T-helper 17 cell (primary cell): ENCODE measurements at regions not wholly inside any gene's neighbourhood (a gene's known extent, or its start where the extent isn't known, plus 50 kb on each side); places are given as distances from the start of the nearest gene placed in this dataset.

Source experiments
- ATAC-seq: fragments of 150-1000 bp; cut with Tn5 transposase; 2 replicates; pipeline ENCODE4 v1.10.0; 2021; ENCODE audit warnings: mild to moderate bottlenecking, moderate library complexity
- DNase-seq, 3 donors: peaks; one replicate each; pipeline versions ENCODE4 v3.0.0 to v3.0.0-alpha.2; 2020 to 2021
- H3K9me3 ChIP-seq: one replicate; pipeline ENCODE4 v1.7.0; 2013; ENCODE audit warnings: low read length, mild to moderate bottlenecking; ENCODE audit not compliant: control insufficient read depth, poor library complexity, severe bottlenecking
- H3K27ac Mint-ChIP-seq: one replicate; pipeline ENCODE4 v1.8.0; 2022; ENCODE audit warnings: mild to moderate bottlenecking, moderate library complexity, mixed read lengths
- H3K27me3 Mint-ChIP-seq: one replicate; pipeline ENCODE4 v1.8.0; 2022; ENCODE audit warnings: mixed read lengths
- H3K36me3 Mint-ChIP-seq: one replicate; pipeline ENCODE4 v1.8.0; 2022; ENCODE audit warnings: low read depth, mixed read lengths
- H3K4me1 Mint-ChIP-seq: one replicate; pipeline ENCODE4 v1.8.0; 2022; ENCODE audit warnings: mild to moderate bottlenecking, mixed read lengths
- H3K4me3 Mint-ChIP-seq: one replicate; pipeline ENCODE4 v1.8.0; 2022; ENCODE audit warnings: mild to moderate bottlenecking, moderate library complexity, mixed read lengths

DNA sequence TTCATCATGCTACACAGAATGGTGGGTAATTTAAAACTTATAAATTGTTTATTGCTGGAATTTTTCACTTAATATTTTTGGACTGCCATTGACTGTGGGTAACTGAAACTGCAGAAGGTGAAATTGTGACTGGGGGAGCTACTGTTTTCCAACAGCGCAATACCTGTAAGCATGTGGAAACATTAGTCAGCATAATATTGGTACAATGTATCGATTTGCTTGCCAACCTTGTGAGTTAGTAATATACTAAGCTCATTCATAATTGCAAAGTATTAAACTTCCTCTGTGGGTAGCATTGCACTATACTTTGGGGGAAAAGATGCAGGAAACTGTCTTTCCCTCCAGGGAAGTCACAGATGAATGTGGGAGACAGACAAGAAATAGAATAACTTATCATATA is 766.5 kb downstream of the HDGFL1 start:
- Mint-ChIP-seq H3K27ac (no peak overlapping the region), H3K4me1 (no peaks in the 10 kb centered on the region), H3K36me3 (no peaks in the 10 kb centered on the region), H3K27me3 (no peaks in the 10 kb centered on the region), H3K4me3 (no peak overlapping the region)
- no peaks in the 10 kb centered on the region for H3K9me3 ChIP-seq
- DNase-seq (no peak), ATAC-seq (no peak)

DNA sequence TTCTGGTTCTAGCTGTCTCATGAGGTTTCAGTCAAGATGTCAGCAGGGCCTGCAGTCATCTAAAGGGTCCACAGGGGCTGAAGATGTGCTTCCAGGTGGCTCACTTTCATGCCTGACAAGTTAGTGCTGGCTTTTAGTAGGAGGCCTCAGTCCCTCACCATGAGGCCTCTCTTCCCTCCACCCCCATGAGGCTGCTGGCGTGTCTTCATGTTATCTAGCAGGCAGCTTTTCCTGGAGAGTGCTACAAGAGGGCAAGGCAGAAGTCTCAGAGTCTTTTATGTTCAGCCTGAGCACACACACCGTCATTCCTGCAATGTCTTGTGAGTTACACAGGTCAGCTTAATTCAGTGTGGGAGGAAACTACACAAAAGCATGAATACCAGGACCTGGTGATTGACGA is 769.9 kb downstream of the HDGFL1 start:
- Mint-ChIP-seq H3K4me3 (no peak overlapping the region), H3K27me3 (no peaks in the 10 kb centered on the region), H3K4me1 (no peaks in the 10 kb centered on the region), H3K27ac (no peak overlapping the region), H3K36me3 (no peaks in the 10 kb centered on the region)
- H3K9me3 ChIP-seq, result no peaks in the 10 kb centered on the region
- DNase-seq (no peak), ATAC-seq (no peak)

DNA sequence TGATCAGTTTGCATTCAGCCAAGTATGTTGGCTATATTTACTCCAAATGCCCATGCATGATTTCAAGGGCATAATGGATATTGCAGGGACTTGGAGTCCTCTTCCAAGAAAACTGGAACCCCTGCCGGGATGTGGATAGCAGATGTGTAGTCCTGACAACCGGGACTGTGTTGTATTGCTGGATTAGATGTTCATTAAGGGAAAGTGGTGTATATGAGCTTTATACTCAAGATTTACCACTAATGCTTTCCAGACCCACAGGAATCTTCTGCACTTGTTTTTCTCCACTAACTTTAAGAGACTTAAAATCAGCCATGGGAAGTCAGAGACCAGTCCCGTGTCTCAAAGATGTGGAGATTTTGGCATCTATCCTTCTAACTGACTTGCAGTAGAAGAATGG is 770.9 kb downstream of the HDGFL1 start:
- H3K9me3 ChIP-seq, result no peaks in the 10 kb centered on the region
- Mint-ChIP-seq H3K36me3 (no peaks in the 10 kb centered on the region), H3K27me3 (no peaks in the 10 kb centered on the region), H3K4me3 (no peak overlapping the region), H3K27ac (no peak overlapping the region), H3K4me1 (no peaks in the 10 kb centered on the region)
- ATAC-seq, result no peak
- DNase-seq, result no peak

DNA sequence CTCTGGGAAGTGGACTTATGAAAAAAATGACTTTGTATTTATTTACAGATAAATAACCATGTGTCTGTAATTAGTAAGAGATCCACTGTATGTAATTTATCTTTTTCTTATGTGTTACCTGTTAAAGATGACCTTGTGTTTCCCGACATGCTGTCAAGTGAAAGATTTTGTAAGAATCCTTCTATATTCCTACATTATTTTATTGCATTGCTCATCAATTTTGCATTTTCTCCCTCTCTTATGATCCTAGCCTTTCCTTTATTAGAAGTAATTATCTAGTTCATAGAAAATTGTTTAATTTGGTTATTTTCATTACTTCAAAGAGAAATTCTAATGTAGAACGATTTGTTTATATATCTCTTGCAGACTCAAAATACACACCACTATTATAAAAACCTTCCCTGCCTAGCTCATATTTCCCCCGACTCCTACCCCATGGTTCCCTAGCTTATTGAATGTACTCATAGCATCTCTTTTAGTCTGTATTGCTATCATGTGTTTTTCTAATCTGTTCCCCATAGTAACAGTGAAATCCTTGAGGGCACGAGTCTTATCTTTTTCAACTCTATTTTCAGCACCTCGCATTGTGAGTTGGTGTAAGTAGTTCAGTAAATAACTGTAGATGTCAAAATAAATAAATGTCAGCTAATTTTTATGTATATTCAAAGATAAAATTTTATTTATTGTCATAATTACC is 774.4 kb downstream of the HDGFL1 start:
- H3K9me3 ChIP-seq, result no peaks in the 10 kb centered on the region
- DNase-seq, result no peak
- Mint-ChIP-seq H3K4me1 (no peaks in the 10 kb centered on the region), H3K4me3 (no peak overlapping the region), H3K27ac (no peak overlapping the region), H3K27me3 (no peaks in the 10 kb centered on the region), H3K36me3 (no peaks in the 10 kb centered on the region)
- ATAC-seq, result no peak

DNA sequence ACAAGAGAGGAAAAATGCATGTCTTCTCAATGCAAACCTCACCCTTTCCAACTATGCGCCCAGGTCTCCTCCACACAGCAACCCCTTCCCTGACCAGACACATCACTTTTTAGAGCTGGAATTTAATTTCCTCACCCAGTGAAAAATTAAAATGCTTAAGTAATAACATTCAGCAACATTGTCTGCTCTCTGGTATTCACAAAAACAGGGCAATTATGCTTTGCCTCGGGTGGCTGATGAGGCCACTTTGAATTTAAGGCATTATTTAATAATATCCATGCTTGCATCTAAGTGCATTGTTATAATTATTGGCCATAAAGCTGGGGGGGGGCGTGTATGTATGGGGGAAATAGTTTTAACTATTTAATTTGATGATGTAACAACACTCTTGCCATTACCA is 777.8 kb upstream of the NRSN1 start:
- H3K4me3 Mint-ChIP-seq, result no peak overlapping the region
- H3K4me1 Mint-ChIP-seq, result no peaks in the 10 kb centered on the region
- no peak for DNase-seq
- ATAC-seq, result no peak
- no peak overlapping the region for H3K27ac Mint-ChIP-seq
- H3K9me3 ChIP-seq, result no peaks in the 10 kb centered on the region
- no peaks in the 10 kb centered on the region for H3K27me3 Mint-ChIP-seq
- no peaks in the 10 kb centered on the region for H3K36me3 Mint-ChIP-seq

DNA sequence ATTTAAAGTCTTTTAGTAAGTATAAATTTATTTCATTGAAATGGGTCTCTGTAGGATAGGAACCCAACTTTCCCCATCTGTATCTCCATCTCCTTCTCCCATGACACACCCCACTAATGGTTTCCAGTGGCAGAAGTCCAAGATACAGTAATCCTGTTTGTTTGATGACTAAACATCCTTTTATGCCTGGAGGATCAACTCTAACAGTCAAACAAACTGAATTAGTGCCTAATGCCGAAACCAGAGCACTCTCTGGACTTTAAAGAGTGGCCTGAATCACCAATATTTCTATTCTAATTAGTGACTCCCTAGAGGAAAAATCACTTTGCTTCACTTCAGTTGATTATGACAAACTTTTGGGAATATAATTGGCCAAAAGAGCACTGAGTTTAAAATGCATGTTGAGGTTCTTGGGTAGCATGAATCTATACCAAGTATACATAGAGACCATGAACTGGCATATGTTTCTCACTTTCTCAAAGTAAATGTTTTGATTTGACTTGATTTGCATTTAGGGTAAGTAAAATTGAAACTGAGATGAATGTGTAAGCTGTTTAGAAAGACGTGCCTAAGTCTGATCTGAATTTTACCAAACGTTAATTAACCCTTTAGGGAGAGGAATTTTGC is 776.4 kb upstream of the NRSN1 start:
- ATAC-seq, result no peak

DNA sequence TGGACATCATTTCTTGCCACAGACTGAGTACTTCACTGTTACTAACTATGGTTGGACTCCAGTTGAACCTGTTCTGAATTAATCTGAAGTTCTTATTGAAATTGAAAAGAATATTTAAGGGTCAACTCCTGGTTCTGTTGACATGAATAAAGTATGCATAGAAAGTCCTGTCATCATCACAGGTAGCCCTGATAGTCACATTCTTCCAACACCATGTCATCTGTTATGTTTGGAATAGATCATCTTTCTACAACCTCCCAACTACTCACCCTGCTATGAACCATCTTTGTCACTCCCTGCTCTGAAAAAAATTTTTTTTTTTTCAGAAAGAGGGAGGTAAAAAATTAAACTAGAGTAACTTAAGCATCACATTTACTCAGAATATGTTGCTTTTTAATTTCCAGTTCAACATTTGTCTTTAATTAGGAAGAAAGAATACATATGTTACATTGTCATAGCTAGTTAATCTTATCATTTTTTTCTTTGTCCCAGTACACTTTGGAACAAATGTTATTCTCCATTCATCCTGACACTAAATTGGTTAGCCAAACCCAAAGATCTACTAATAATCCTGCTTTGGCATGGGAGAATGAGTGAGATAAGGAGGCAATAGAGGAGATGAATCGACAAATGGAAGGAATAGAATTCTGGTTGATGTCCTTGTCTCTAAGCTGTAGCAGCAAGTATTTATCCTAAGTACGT is 775.1 kb upstream of the NRSN1 start:
- ATAC-seq (no peak), DNase-seq (no peak)
- H3K36me3 Mint-ChIP-seq, result no peaks in the 10 kb centered on the region
- no peaks in the 10 kb centered on the region for H3K9me3 ChIP-seq
- H3K4me1 Mint-ChIP-seq, result no peaks in the 10 kb centered on the region
- no peak overlapping the region for H3K27ac Mint-ChIP-seq
- no peaks in the 10 kb centered on the region for H3K27me3 Mint-ChIP-seq
- no peak overlapping the region for H3K4me3 Mint-ChIP-seq

More for the DNA sequence above, 776.4 kb upstream of the NRSN1 start:
- Mint-ChIP-seq H3K27ac (no peak overlapping the region), H3K4me1 (no peaks in the 10 kb centered on the region), H3K27me3 (no peaks in the 10 kb centered on the region), H3K4me3 (no peak overlapping the region), H3K36me3 (no peaks in the 10 kb centered on the region)
- DNase-seq, result no peak
- no peaks in the 10 kb centered on the region for H3K9me3 ChIP-seq

DNA sequence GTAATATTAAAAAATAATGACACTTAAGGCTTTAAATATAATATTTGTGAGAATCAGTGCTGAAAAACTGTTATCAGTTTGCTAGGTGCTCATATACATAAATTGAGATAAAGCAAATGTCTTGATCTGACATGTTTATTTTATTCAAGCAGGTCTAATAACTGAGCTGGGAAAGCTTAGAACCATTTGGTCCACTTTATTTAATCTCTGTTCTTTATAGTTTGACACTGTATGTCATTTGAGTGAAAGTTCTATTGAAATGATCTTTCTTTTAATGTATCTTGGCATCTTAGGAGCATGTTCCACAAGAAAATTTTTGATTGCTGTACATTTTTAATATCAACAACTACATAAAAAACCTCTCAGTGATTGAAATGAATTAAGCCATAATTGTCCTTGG is 772.0 kb upstream of the NRSN1 start:
- H3K27me3 Mint-ChIP-seq, result no peaks in the 10 kb centered on the region
- DNase-seq (no peak), ATAC-seq (no peak)
- H3K9me3 ChIP-seq, result no peaks in the 10 kb centered on the region
- no peak overlapping the region for H3K27ac Mint-ChIP-seq
- H3K36me3 Mint-ChIP-seq, result no peaks in the 10 kb centered on the region
- H3K4me1 Mint-ChIP-seq, result no peaks in the 10 kb centered on the region
- no peak overlapping the region for H3K4me3 Mint-ChIP-seq

DNA sequence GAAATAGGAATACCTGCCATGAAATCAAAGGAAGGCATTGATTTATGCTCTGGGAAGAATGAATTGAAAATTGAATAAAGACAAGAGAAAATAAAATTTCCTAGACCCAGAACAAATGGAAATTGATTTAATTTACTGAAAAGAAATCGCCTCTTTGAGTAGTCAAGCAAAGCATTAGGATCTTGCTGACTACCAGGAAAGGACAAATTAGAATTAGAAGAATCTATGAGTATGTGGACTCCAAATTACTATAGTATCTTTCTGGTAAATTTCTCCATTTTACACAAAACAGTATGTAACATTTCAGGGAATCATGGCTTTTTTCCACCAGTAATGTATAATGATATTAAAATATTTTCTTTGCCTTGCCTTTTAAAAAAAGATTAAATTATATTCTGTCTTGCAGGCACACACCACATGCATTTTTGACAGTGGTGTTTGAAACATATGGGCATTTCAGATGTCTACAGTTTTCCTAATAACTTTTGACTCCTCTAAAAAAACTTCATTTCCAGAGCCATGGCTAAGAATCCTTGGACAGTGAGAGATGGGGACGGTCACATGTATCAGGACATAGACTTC is 768.7 kb upstream of the NRSN1 start:
- Mint-ChIP-seq H3K4me1 (no peaks in the 10 kb centered on the region), H3K27ac (no peak overlapping the region), H3K4me3 (no peak overlapping the region), H3K36me3 (no peaks in the 10 kb centered on the region), H3K27me3 (no peaks in the 10 kb centered on the region)
- H3K9me3 ChIP-seq, result no peaks in the 10 kb centered on the region
- ATAC-seq, result no peak
- DNase-seq, result no peak

DNA sequence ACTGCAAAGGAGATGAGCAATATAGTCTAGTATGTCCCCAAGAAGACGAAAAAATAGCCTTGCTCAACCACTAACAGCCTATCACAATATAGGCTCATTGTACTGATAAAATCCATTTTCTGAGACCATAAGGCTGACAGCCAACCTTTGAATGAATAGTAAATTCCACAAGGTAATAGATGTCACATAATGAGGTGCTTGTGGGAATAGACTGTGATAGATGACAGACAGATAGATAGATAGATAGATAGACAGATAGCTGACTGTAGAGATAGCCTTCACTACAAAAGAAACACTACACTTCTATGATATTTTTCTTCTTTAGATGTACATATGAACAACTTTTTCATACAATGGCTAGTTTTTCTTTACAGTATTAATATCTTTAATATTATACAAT is 760.3 kb upstream of the NRSN1 start:
- no peak for ATAC-seq
- no peaks in the 10 kb centered on the region for H3K4me1 Mint-ChIP-seq
- H3K27ac Mint-ChIP-seq, result no peak overlapping the region
- H3K27me3 Mint-ChIP-seq, result no peaks in the 10 kb centered on the region
- no peak for DNase-seq
- no peaks in the 10 kb centered on the region for H3K9me3 ChIP-seq
- no peak overlapping the region for H3K4me3 Mint-ChIP-seq
- no peaks in the 10 kb centered on the region for H3K36me3 Mint-ChIP-seq

DNA sequence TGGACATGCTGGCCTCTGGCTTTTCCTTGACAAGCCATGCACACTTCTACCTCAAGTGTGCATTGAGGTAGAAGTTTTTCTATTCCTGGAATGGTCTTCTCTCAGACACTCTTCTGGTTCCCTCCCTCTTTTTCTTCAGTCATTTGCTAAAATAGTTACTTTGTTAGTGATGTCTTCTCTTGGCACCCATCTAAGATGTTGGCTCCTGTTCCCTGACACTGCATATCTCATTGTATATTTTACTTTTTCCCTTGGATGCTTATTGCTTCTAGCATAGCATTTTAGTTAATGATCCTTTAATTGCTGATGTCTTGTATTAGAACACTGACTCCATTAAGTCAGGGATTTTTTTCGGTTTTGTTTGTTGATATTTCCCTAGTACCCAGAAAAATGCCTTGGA is 758.7 kb upstream of the NRSN1 start:
- H3K36me3 Mint-ChIP-seq, result no peaks in the 10 kb centered on the region
- no peak overlapping the region for H3K4me3 Mint-ChIP-seq
- no peak for DNase-seq
- H3K27me3 Mint-ChIP-seq, result no peaks in the 10 kb centered on the region
- ATAC-seq, result no peak
- no peaks in the 10 kb centered on the region for H3K4me1 Mint-ChIP-seq
- no peaks in the 10 kb centered on the region for H3K9me3 ChIP-seq
- H3K27ac Mint-ChIP-seq, result no peak overlapping the region

DNA sequence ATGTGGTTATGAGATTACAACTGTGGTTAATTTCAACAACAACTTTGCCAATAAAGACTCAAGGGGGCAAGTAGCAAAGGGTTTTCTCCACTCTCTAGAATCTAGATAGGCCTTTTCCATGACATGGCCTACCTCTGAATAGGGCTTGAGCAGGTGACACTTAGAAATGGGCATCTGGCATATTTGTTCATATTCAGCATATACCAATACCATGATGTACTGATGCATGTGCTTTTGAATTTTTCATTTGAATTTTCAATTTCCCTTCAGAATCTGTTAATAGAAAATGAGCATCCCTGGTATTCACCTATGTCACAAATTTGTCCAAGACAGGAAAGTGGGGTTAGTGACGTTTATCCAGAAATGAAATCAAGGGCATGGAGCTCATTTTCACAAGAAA is 757.5 kb upstream of the NRSN1 start:
- Mint-ChIP-seq H3K27ac (no peak overlapping the region), H3K4me1 (no peaks in the 10 kb centered on the region), H3K27me3 (no peaks in the 10 kb centered on the region), H3K4me3 (no peak overlapping the region), H3K36me3 (no peaks in the 10 kb centered on the region)
- H3K9me3 ChIP-seq, result no peaks in the 10 kb centered on the region
- DNase-seq (no peak), ATAC-seq (no peak)

DNA sequence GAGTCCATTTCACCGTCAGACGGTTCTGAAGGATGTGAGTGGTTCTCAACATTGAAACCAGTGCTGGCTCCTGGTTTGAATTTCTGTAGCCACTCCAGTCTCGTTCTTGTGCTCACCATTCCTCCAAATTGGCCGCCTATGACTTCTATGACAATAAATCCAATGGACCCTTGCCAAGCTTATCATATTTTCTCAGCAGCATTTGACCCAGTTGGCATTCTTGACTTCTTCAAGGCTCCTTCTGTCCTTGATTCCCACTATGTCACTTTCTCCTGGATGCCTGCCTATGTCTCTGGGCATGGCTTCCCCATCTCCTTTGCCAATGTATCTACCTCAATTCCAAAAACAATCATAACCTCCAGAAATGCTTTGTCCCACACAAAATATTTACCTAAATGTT is 756.0 kb upstream of the NRSN1 start:
- H3K27ac Mint-ChIP-seq, result no peak overlapping the region
- DNase-seq, result no peak
- no peaks in the 10 kb centered on the region for H3K27me3 Mint-ChIP-seq
- no peaks in the 10 kb centered on the region for H3K4me1 Mint-ChIP-seq
- no peak overlapping the region for H3K4me3 Mint-ChIP-seq
- no peaks in the 10 kb centered on the region for H3K9me3 ChIP-seq
- H3K36me3 Mint-ChIP-seq, result no peaks in the 10 kb centered on the region
- no peak for ATAC-seq
